Loucy (cell line): ENCODE measurements at regions not wholly inside any gene's neighbourhood (a gene's known extent, or its start where the extent isn't known, plus 50 kb on each side); places are given as distances from the start of the nearest gene placed in this dataset.
"Not testable (repeated sequence)": the region's sequence is repeated elsewhere in the genome, so short reads cannot be mapped to it uniquely, and the experiment has no call there.

Experiments
- H2AFZ ChIP-seq: fragments of 200-600 bp; sonication (generic); 2 replicates; pipeline ENCODE4 v1.6.0; 2016; ENCODE audit warnings: antibody characterized with exemption, mild to moderate bottlenecking, low read length, moderate library complexity
- H3F3A ChIP-seq: fragments of 200-600 bp; 2 replicates; pipeline ENCODE4 v1.6.0; 2016; ENCODE audit warnings: antibody characterized with exemption, low read depth, mild to moderate bottlenecking
- H3K27me3 ChIP-seq: fragments of 200-600 bp; sonication (generic); 2 replicates; pipeline ENCODE4 v1.6.1; 2014; ENCODE audit warnings: low read length, mild to moderate bottlenecking; ENCODE audit not compliant: insufficient read depth, poor library complexity, severe bottlenecking
- H3K36me3 ChIP-seq: fragments of 200-600 bp; sonication (generic); 2 replicates; pipeline ENCODE4 v1.6.1; 2016; ENCODE audit warnings: low read length; ENCODE audit not compliant: insufficient read depth
- H3K4me1 ChIP-seq: fragments of 200-600 bp; sonication (generic); 2 replicates; pipeline ENCODE4 v1.5.1; 2014; ENCODE audit warnings: low read length, mild to moderate bottlenecking; ENCODE audit not compliant: insufficient read depth, poor library complexity, severe bottlenecking
- H3K4me2 ChIP-seq: fragments of 200-600 bp; sonication (generic); 2 replicates; pipeline ENCODE4 v1.6.0; 2014; ENCODE audit warnings: antibody characterized with exemption, low read length, low read depth, mild to moderate bottlenecking; ENCODE audit not compliant: poor library complexity, severe bottlenecking
- H3K4me3 ChIP-seq: fragments of 200-600 bp; sonication (generic); 2 replicates; pipeline ENCODE4 v1.5.1; 2014; ENCODE audit warnings: low read length, mild to moderate bottlenecking, mixed read lengths; ENCODE audit not compliant: poor library complexity, severe bottlenecking
- H3K79me2 ChIP-seq: fragments of 200-600 bp; sonication (generic); 2 replicates; pipeline ENCODE4 v1.6.1; 2014; ENCODE audit warnings: low read length; ENCODE audit not compliant: insufficient read depth
- H3K9ac ChIP-seq: fragments of 200-600 bp; sonication (generic); 2 replicates; pipeline ENCODE4 v1.6.0; 2014; ENCODE audit warnings: mild to moderate bottlenecking, low read depth, low read length, moderate library complexity; ENCODE audit not compliant: poor library complexity, severe bottlenecking
- H3K9me2 ChIP-seq: fragments of 200-600 bp; sonication (generic); replicated peaks from 2 replicates; pipeline ENCODE4 v1.6.1; 2016; ENCODE audit warnings: low read depth, low read length, mixed read lengths
- H3K9me3 ChIP-seq: fragments of 200-600 bp; sonication (generic); 2 replicates; pipeline ENCODE4 v1.6.1; 2014; ENCODE audit warnings: mild to moderate bottlenecking, antibody characterized with exemption, low read length, low read depth; ENCODE audit not compliant: insufficient read depth
- H4K20me1 ChIP-seq: fragments of 200-600 bp; sonication (generic); 2 replicates; pipeline ENCODE4 v1.6.0; 2014; ENCODE audit warnings: antibody characterized with exemption, low read length, mild to moderate bottlenecking; ENCODE audit not compliant: insufficient read depth, poor library complexity, severe bottlenecking
- CTCF ChIP-seq: fragments of 200-600 bp; sonication (generic); conservative IDR thresholded peaks from 2 replicates; pipeline ENCODE4 v1.5.1; 2014; ENCODE audit warnings: mild to moderate bottlenecking, antibody characterized with exemption, low read length
- EZH2phosphoT487 ChIP-seq: fragments of 200-600 bp; IDR thresholded peaks from 2 replicates; pipeline ENCODE4 v1.6.1; 2018; ENCODE audit warnings: antibody characterized with exemption, mild to moderate bottlenecking, moderate library complexity, borderline replicate concordance

GRCh38 chr16:48956620-48957019, 325.0 kb downstream of the CBLN1 start:
- Histone ChIP-seq H3F3A (no peaks in the 10 kb centered on the region), H3K4me2 (no peak overlapping the region), H4K20me1 (no peaks in the 10 kb centered on the region), H3K4me1 (no peaks in the 10 kb centered on the region), H3K9me3 (no peaks in the 10 kb centered on the region), H3K4me3 (no peak overlapping the region), H3K9ac (no peak overlapping the region), H2AFZ (no peak overlapping the region), H3K27me3 (no peaks in the 10 kb centered on the region), H3K36me3 (no peaks in the 10 kb centered on the region), H3K79me2 (no peaks in the 10 kb centered on the region), H3K9me2 (no peaks in the 10 kb centered on the region)
- TF ChIP-seq EZH2phosphoT487 (no peak), CTCF (no peak)

- Histone ChIP-seq H3K4me1 (no peaks in the 10 kb centered on the region), H3K4me2 (no peak overlapping the region), H3K4me3 (no peak overlapping the region), H3K36me3 (no peaks in the 10 kb centered on the region), H3K79me2 (no peaks in the 10 kb centered on the region), H2AFZ (no peak overlapping the region), H3K9me3 (no peaks in the 10 kb centered on the region), H4K20me1 (no peaks in the 10 kb centered on the region), H3K27me3 (no peaks in the 10 kb centered on the region), H3K9ac (no peak overlapping the region), H3K9me2 (no peaks in the 10 kb centered on the region), H3F3A (no peaks in the 10 kb centered on the region)
- TF ChIP-seq CTCF = no peak
- TF ChIP-seq EZH2phosphoT487 = no peak
Measured at GRCh38 chr16:48955837-48956236, 325.8 kb downstream of the CBLN1 start.

GRCh38 chr16:48951621-48952125, 330.0 kb downstream of the CBLN1 start:
- H3F3A ChIP-seq, H3K4me2 ChIP-seq, H4K20me1 ChIP-seq, H3K9me2 ChIP-seq, H3K4me3 ChIP-seq, H3K4me1 ChIP-seq, H3K36me3 ChIP-seq, H3K9me3 ChIP-seq, H3K9ac ChIP-seq, H2AFZ ChIP-seq, H3K79me2 ChIP-seq, H3K27me3 ChIP-seq: not testable (repeated sequence)

GRCh38 chr16:48950184-48950583, 331.5 kb downstream of the CBLN1 start:
- Histone ChIP-seq H3K4me2 (no peak overlapping the region), H3K9me3 (no peaks in the 10 kb centered on the region), H3K9me2 (no peaks in the 10 kb centered on the region), H3F3A (no peaks in the 10 kb centered on the region), H3K27me3 (no peaks in the 10 kb centered on the region), H2AFZ (no peak overlapping the region), H3K4me3 (no peak overlapping the region), H4K20me1 (no peaks in the 10 kb centered on the region), H3K9ac (no peak overlapping the region), H3K4me1 (no peaks in the 10 kb centered on the region), H3K36me3 (no peaks in the 10 kb centered on the region), H3K79me2 (no peaks in the 10 kb centered on the region)
- TF ChIP-seq EZH2phosphoT487 = no peak
- TF ChIP-seq CTCF = no peak
